ENCODE measurements at regions not wholly inside any gene's neighbourhood (a gene's known extent, or its start where the extent isn't known, plus 50 kb on each side); places are given as distances from the start of the nearest gene placed in this dataset.

GRCh38 chr10:4719036-4719435 lies 107.0 kb upstream of the AKR1E2 start:
- no peak overlapping the region for H3K4me3 ChIP-seq (ENCODE audit: low read depth, low read length)
- no peak for TF ChIP-seq CTCF (IDR thresholded peaks at IDR 0.05; ENCODE audit: low read depth, low read length)

GRCh38 chr10:4718544-4718943 lies 107.5 kb upstream of the AKR1E2 start:
- TF ChIP-seq CTCF (IDR thresholded peaks at IDR 0.05; ENCODE audit: low read depth, low read length): no peak
- H3K4me3 ChIP-seq (ENCODE audit: low read depth, low read length): no peak overlapping the region

- H3K4me3 ChIP-seq (ENCODE audit: low read depth, low read length): no peak overlapping the region
- no peak for TF ChIP-seq CTCF (IDR thresholded peaks at IDR 0.05; ENCODE audit: low read depth, low read length)
Observed at GRCh38 chr10:4717670-4718069, 108.3 kb upstream of the AKR1E2 start.

- TF ChIP-seq CTCF (IDR thresholded peaks at IDR 0.05; ENCODE audit: low read depth, low read length): no peak
Observed at GRCh38 chr10:4710858-4711257, 115.1 kb upstream of the AKR1E2 start.

GRCh38 chr10:4708123-4708759 lies 117.8 kb upstream of the AKR1E2 start:
- TF ChIP-seq CTCF (IDR thresholded peaks at IDR 0.05; ENCODE audit: low read depth, low read length): 0 out of 2 replicates have a peak, but pooled peaks have one; percentile 4
- no peak overlapping the region for H3K4me3 ChIP-seq (ENCODE audit: low read depth, low read length)

More at GRCh38 chr10:4710858-4711257, 115.1 kb upstream of the AKR1E2 start:
- H3K4me3 ChIP-seq (ENCODE audit: low read depth, low read length): no peak overlapping the region

GRCh38 chr10:4707221-4707620 lies 118.8 kb upstream of the AKR1E2 start:
- TF ChIP-seq CTCF (IDR thresholded peaks at IDR 0.05; ENCODE audit: low read depth, low read length): no peak
- no peak overlapping the region for H3K4me3 ChIP-seq (ENCODE audit: low read depth, low read length)

- TF ChIP-seq CTCF (IDR thresholded peaks at IDR 0.05; ENCODE audit: low read depth, low read length): no peak
- no peak overlapping the region for H3K4me3 ChIP-seq (ENCODE audit: low read depth, low read length)
Observed at GRCh38 chr10:4704034-4704545, 121.9 kb upstream of the AKR1E2 start.
